G401.6 (cell line): ENCODE measurements at regions not wholly inside any gene's neighbourhood (a gene's known extent, or its start where the extent isn't known, plus 50 kb on each side); places are given as distances from the start of the nearest gene placed in this dataset.
A peak's percentile ranks its signal among the peaks of the same experiment; 100 is the strongest.

Experiments
- FAIRE-seq: peaks from 2 replicates; lab custom pipeline; 2012; peaks lifted over from hg19 to GRCh38; lab: Jason Lieb, UNC

GRCh38 chr4:32855622-32856021, 2135.5 kb downstream of the PCDH7 start:
- no peak for FAIRE-seq

DNA sequence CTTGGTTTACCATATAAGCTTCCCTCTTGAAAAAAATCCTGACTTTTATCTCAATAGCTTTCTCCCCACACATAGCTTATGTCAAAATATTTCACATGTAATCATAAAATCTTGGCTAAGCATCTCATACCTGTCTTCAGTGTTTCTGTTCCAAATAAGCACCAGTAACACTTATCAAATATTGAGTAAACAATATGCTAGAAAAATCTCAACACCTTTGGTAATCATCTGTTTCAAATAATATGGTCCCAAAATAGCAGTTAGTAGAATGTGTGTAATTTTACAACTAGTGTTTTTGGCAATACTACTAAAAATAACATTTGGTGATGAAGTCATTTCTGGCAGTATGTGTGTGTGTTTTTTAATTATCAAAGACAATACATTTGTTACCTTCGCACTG, 2138.2 kb downstream of the PCDH7 start:
- no peak for FAIRE-seq

- no peak for FAIRE-seq
Observed at GRCh38 chr4:32858971-32859370, 2138.8 kb downstream of the PCDH7 start.

DNA sequence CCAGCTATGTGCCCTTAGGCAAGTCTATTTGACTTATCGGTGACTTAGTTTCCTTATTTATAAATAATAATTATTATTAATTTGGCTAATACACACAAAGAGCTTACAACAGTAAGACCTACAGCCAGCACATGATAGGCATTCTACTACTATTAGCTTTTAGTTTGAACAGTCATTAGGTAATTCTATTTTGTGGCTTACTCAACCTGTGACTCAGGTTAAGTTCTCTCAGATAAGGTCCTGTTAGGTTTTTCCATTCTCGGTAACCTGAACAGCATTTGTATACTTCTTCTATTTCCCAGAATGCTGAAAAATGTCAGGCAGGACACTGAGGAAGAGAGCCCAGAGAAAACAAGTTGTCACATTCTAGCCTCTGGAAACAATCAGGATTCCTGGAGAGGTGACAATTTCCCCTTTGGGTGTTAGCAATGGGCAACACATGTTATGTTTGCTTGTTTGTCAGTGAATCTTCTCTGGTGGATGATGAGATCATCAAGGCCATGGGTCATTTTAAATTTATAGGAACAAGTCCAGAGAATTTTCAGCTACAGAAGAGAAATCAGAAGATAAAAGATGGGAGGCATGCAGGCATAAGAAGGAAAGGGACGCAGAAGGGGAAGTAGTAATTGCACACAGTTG, 2144.7 kb downstream of the PCDH7 start:
- no peak for FAIRE-seq

DNA sequence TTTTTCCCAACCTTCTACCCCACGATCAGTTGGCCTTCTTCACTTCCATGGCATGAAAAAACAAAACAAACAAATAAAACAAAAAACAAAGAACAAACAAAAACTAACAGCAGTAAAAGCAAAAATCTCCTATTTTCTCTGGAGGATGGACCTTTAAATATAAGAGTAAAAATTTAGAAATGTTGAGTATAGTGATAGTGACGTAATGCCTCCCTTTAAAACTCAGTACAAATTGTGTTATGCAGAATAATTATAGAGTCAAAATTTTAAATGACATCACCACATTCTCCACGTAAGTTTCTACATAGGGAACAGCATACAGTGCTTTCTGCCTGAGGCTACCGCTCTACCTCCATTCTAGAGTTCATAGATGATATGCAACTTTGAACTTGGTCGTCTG, 2156.4 kb downstream of the PCDH7 start:
- FAIRE-seq: no peak

GRCh38 chr4:32879913-32880312, 2159.7 kb downstream of the PCDH7 start:
- FAIRE-seq: no peak

GRCh38 chr4:32884198-32884597, 2164.0 kb downstream of the PCDH7 start:
- no peak for FAIRE-seq

- FAIRE-seq: no peak
Observed at GRCh38 chr4:32890398-32890797, 2170.2 kb downstream of the PCDH7 start.

GRCh38 chr4:32909053-32909452, 2188.9 kb downstream of the PCDH7 start:
- FAIRE-seq: no peak

DNA sequence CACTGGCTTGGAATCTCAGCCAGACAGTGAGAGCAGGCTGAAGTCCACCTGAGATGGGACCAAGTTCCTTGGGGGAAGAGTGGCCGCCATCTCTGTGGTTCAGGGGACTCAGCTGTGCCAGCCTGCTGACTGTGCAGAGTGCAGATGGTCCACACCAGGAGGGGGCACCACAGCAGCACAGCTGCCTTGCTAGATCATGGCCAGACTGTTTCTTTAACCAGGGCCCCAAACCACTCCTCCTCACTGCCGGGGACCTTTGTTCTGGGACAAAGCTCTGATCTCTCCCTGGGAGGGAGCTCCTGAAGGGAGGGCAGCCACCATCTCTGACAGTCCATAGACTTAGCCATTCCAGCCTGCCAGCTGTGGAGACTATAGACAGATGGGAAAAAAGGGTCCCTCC, 2189.6 kb downstream of the PCDH7 start:
- no peak for FAIRE-seq

DNA sequence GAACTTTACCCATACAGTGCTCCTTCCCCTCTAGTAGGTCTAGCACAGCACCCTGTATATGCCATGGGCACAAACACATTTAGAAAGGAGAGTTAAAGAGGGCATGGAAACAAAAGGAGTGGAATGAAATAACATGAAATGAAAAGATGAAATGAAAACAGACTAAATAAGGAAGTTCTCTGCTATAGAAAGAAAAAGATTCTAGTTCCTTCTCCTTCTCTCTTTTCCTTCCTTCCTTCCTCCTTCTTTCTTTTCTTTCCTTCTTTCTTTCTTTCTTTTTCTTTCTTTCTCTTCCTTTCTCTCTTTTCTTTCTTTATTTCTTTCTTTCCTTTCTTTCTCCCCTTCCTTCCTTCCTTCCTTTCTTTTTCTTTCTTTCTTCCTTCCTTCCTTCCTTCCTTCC, 2197.4 kb downstream of the PCDH7 start:
- no peak for FAIRE-seq

- FAIRE-seq: no peak
Observed at GRCh38 chr4:32929796-32930699, 2209.9 kb downstream of the PCDH7 start.

DNA sequence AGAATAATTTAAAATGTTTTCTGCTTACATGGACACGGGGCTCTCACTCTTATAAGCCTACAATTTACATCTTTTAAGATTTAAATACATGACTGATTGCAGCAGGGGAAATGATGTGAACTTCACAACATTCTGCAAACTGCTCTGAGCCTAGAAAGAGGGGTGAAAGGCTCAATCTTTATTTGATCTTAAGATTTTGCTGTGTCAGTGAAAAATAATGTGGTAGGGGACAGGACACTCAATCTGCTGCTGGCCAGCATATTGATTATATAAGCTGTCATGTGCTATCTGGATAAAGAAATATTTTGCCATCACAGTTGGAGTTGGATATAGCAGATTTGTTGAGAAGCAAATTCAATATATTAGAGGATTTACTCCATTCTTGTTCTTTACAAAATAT, 2210.5 kb downstream of the PCDH7 start:
- FAIRE-seq: no peak

DNA sequence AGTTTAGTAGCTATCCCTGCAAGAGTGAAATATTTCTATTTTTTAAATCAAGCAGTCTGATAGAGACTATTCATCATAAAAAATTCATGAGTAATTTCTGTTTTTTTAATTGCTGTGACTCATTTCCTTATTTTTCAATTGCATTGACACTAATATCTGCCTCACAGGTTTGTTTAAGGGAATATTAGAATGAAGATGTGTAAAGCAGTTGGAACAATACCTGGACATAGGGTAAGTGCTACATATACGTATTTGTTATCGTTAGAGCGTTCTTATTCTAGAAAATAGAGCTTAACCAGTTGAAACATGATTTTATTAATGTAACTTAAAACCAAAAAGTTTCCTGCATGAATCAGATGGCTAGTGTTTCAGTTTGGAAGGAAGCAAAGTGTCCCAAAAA, 2211.3 kb downstream of the PCDH7 start:
- FAIRE-seq: no peak

DNA sequence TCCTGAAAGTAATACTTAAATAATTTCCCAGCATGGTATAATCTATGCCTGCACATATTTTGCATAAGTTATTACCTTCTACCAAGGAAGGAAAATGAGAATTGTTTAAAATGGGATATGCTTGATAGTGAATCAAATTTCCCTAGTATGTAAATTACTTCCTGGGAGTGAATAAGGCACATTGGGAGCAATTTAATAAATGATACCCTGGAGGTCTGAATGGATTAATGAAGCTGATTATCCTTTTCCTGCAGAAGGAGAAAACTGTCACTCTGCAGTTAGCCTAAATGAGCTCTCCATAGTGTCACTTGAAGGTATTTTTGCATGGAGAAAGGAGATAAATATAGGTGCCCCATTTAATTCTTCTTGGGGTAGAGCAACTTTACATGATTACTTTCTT, 2212.0 kb downstream of the PCDH7 start:
- no peak for FAIRE-seq

DNA sequence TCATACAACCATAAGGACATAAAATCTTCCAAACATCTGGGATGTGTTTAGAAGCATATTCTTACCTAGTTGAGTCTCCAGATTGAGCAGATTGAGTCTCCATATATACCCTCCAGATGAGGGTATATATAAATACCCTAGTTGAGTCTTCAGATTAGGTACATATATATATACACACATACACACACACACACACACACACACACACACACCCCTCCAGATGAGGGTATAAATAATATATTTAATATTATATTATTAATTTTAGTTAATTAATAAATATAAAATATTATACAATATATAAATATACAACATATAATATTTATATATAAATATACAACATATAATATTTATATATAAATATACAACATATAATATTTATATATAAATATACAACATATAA, 2219.1 kb downstream of the PCDH7 start:
- peak; percentile 100 for FAIRE-seq

GRCh38 chr4:32950866-32951265, 2230.7 kb downstream of the PCDH7 start:
- FAIRE-seq: no peak

- no peak for FAIRE-seq
Observed at GRCh38 chr4:32958586-32958985, 2238.4 kb downstream of the PCDH7 start.

DNA sequence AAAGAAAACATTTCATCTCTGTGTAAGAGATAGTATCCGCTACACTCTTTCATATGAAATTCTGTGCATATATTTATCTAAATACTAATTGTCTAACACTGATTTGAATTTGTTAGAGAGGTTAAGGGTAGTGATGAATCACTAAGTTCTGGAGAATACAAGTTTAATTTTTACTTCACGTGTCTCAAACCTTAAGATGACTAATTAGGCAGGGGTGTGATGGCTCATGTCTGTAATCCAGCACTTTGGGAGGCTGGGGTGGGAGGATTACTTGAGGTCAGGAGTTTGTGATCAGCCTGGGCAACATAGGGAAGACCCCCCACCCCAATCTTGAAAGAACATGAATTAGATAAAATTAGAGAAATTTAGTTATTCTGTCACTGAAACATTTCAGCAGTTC, 2241.9 kb downstream of the PCDH7 start:
- no peak for FAIRE-seq

- no peak for FAIRE-seq
Observed at GRCh38 chr4:32985256-32985655, 2265.1 kb downstream of the PCDH7 start.

DNA sequence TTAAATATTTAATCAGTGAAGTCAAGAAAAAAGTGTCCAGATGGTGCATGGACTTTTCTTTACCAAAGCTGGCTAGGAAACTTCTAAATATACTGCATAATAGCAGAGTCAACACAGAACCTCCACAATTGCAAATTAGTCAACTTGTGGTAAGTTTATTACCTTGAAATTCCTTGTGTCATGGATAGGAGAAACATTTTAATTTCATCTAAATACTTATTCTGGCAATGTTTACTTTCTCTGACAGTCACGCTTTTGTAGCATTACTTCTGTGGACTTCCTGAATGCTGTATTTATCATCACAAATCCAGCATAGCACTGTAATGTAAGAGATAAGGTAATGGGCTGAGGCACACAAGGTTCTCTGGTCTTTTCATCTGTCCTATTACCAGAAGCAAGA, 2266.1 kb downstream of the PCDH7 start:
- FAIRE-seq: no peak

DNA sequence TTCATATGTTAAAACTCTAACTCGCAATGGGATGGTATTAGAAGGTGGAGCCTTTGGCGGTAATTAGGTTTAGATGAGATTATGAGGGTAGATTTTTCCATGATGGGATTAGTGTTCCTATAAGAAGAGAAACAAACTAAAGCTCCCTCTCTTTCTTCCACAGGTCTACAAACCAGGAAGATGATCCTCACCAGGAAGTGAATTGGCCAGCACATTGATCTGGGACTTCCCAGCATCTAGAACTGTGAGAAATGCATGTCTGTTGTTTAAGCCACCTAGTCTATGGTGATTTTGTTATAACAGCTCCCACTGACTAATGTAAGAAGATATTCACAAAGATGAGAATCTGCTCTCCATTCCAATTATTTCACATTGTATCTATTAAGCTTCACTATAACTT, 2266.9 kb downstream of the PCDH7 start:
- no peak for FAIRE-seq

DNA sequence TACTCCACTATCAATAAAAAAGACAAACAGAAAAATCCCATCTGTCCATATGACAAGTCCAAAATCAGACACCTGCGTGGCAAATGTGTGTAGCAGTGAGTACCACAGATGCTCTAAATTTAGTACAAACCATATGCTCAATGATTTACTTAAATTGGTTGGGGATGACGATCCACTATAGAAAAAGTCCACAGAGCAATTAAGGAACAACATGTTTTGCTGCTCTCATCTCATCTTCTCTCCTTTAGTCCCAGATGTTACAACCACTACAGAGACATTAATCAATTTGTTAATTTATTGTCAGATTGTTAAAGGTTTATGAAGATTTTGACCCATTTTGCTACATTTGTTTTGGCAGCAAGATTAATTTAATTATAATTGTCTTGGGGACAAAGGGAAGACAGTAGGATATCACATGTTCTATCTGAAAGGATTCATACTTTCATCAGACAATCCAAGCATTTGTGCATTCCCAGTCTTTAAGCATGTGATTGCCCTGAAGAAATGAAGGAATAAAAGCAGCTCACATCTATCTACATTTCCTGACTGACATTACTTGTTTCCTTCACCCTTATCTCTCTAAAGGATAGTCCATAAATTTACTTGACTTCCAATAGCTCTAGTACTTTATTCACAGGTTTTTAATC, 2268.1 kb downstream of the PCDH7 start:
- FAIRE-seq: no peak
